ENCODE measurements at regions not wholly inside any gene's neighbourhood (a gene's known extent, or its start where the extent isn't known, plus 50 kb on each side); places are given as distances from the start of the nearest gene placed in this dataset.

DNA sequence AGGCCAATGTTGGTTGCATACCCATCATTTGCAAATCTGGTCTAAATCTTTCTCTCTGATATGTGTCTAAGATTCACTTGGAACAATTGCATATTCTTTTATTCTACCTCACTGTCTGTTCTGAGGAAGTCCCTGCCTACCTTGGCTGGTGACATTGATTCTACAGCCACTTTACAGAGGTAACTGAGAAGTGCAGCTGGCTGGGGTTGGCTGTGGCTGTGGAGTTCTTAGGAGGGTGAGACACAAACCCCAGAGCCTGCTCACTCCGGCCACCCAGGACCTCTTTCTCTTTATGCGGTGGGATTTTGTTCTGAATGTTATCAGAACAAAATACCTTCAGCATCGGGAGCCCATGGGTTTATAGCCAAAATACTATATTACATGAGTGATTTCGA is 54.5 kb upstream of the IRS2 start:
- POLR2A ChIA-PET (ENCODE audit: partially characterized antibody), result no interaction called here
- no peak for FAIRE-seq
- no peaks in the 10 kb centered on the region for H3K79me2 ChIP-seq (ENCODE audit: control insufficient read depth in 1 of 2, insufficient read depth in 2 of 2, low read length in 2 of 2)

More for the DNA sequence above, 54.5 kb upstream of the IRS2 start:
- Histone ChIP-seq H3K27ac (ENCODE audit: low read depth, low read length) (no peak overlapping the region), H2AFZ (ENCODE audit: low read length) (no peak overlapping the region), H2BK5ac (ENCODE audit: low read depth, low read length) (no peak overlapping the region), H3K36me3 (ENCODE audit: control insufficient read depth in 2 of 4, insufficient read depth in 4 of 4, low read length in 3 of 4) (no peaks in the 10 kb centered on the region), H3K56ac (replicated peaks; ENCODE audit: insufficient read length, low read depth, low read length) (no peak overlapping the region), H3K4ac (replicated peaks; ENCODE audit: insufficient read length, low read depth, low read length) (no peak overlapping the region), H3K4me2 (ENCODE audit: insufficient read depth in 1 of 2, low read depth in 2 of 2, low read length in 2 of 2) (no peak overlapping the region), H4K8ac (ENCODE audit: extremely low read depth, insufficient read depth, low read length) (no peak overlapping the region), H4K5ac (ENCODE audit: insufficient read length, low read depth, low read length) (no peak overlapping the region), H2BK15ac (ENCODE audit: low read length) (no peak overlapping the region), H4K91ac (replicated peaks; ENCODE audit: insufficient read length, low read length) (no peak overlapping the region), H2AK5ac (ENCODE audit: low read depth, low read length) (no peak overlapping the region), H2BK120ac (replicated peaks; ENCODE audit: low read depth, low read length) (no peak overlapping the region), H3K4me3 (ENCODE audit: extremely low read depth in 1 of 4, insufficient read depth in 2 of 4, low read depth in 3 of 4, low read length in 4 of 4) (no peak overlapping the region), H3K9ac (replicated peaks in 1 of 4; ENCODE audit: extremely low read depth in 1 of 4, low read depth in 3 of 4, low read length in 3 of 4) (no peak overlapping the region), H3K4me1 (replicated peaks in 1 of 4; ENCODE audit: control insufficient read depth in 3 of 4, insufficient read depth in 4 of 4, low read length in 3 of 4) (no peaks in the 10 kb centered on the region; a peak in 1 of 7 replicates), H2BK12ac (ENCODE audit: low read depth, low read length) (no peak overlapping the region), H3K23ac (ENCODE audit: insufficient read length) (no peak overlapping the region), H4K20me1 (replicated peaks in 1 of 2; ENCODE audit: control insufficient read depth in 1 of 2, insufficient read depth in 2 of 2, low read length in 2 of 2) (no peaks in the 10 kb centered on the region), H3K79me1 (ENCODE audit: low read depth, low read length) (no peaks in the 10 kb centered on the region), H3K23me2 (ENCODE audit: low read depth, low read length) (no peaks in the 10 kb centered on the region), H3K14ac (ENCODE audit: insufficient read length) (no peak overlapping the region), H3K18ac (ENCODE audit: extremely low read depth, low read length) (no peak overlapping the region), H3K27me3 (replicated peaks in 1 of 4; ENCODE audit: control insufficient read depth in 3 of 4, extremely low read depth in 1 of 4, insufficient read depth in 3 of 4, low read length in 3 of 4) (no peaks in the 10 kb centered on the region), H3K9me3 (ENCODE audit: insufficient read depth in 2 of 2, low read depth in 1 of 2, low read length in 1 of 2) (no peaks in the 10 kb centered on the region), H2BK20ac (ENCODE audit: low read length) (no peak overlapping the region)
- no peak for DNase-seq (ENCODE audit: low read depth in 1 of 2, low spot score in 2 of 2)
- TF ChIP-seq GTF2F1 (IDR thresholded peaks at IDR 0.05; ENCODE audit: borderline replicate concordance, low read depth, low read length), result no peak
- no peak for TF ChIP-seq NRF1 (IDR thresholded peaks at IDR 0.05; ENCODE audit: low read depth, low read length)
- TF ChIP-seq SIN3A (conservative IDR thresholded peaks at IDR 0.05 in 1 of 2, IDR thresholded peaks at IDR 0.05 in 1 of 2; ENCODE audit: low read depth in 1 of 2, low read length in 2 of 2), result no peak
- no peak for TF ChIP-seq CTBP2 (IDR thresholded peaks at IDR 0.05; ENCODE audit: borderline replicate concordance, insufficient read depth, insufficient read length, low read length)
- TF ChIP-seq CHD1 (IDR thresholded peaks at IDR 0.05; ENCODE audit: low read depth, low read length), result no peak
- TF ChIP-seq BCL11A (IDR thresholded peaks at IDR 0.05; ENCODE audit: low read depth in 2 of 2, low read length in 2 of 2), result no peak
- TF ChIP-seq CBX8 (IDR thresholded peaks at IDR 0.05; ENCODE audit: borderline replicate concordance, low read depth, low read length), result no peak
- no peak for TF ChIP-seq SIRT6 (IDR thresholded peaks at IDR 0.05; ENCODE audit: low read length)
- TF ChIP-seq KDM5A (IDR thresholded peaks at IDR 0.05; ENCODE audit: low read length), result no peak
- TF ChIP-seq ZNF274 (IDR thresholded peaks at IDR 0.05; ENCODE audit: borderline replicate concordance, extremely low read depth, low read length), result no peak
- no peak for TF ChIP-seq TBP (IDR thresholded peaks at IDR 0.05; ENCODE audit: low read depth, low read length)
- TF ChIP-seq BRCA1 (IDR thresholded peaks at IDR 0.05; ENCODE audit: low read depth, low read length), result no peak
- CTCF ChIA-PET (ENCODE audit: partially characterized antibody), result no interaction called here
- WGBS, 2 experiments (ENCODE audit: extremely low coverage in 1 of 2, insufficient coverage in 1 of 2, insufficient read length in 1 of 2, insufficient replicate concordance in 2 of 2, low coverage in 1 of 2, low lambda C conversion rate in 2 of 2, missing lambda C conversion rate in 1 of 2), result 94% methylated on average over 4 of the region's 4 CpGs; no CpG with 5 or more reads in 1 of the 2 experiments

Measured in H1 (cell line).